Panc1 (cell line): ENCODE measurements at regions not wholly inside any gene's neighbourhood (a gene's known extent, or its start where the extent isn't known, plus 50 kb on each side); places are given as distances from the start of the nearest gene placed in this dataset.

Experiments used
- POLR2AphosphoS5 ChIP-seq: IDR thresholded peaks from 2 replicates; pipeline ENCODE4 v1.6.1; 2012; ENCODE audit warnings: mild to moderate bottlenecking, low read depth, low read length, moderate library complexity
- SIN3A ChIP-seq: IDR thresholded peaks from 2 replicates; pipeline ENCODE4 v1.6.1; 2012; ENCODE audit warnings: low read depth, mild to moderate bottlenecking, low read length, moderate library complexity, borderline replicate concordance; ENCODE audit not compliant: insufficient read depth
- TCF7L2 ChIP-seq: IDR thresholded peaks from 2 replicates; pipeline ENCODE4 v1.6.1; 2011; ENCODE audit warnings: mild to moderate bottlenecking, low read depth, low read length, inconsistent platforms
- TF ChIP-seq, protein P1 (sequence below): fragments of 450-650 bp; IDR thresholded peaks from 2 replicates; pipeline ENCODE4 v1.5.1; 2017; ENCODE audit warnings: mild to moderate bottlenecking
- TF ChIP-seq, protein P2 (sequence below), 2 experiments: IDR thresholded peaks; 2 replicates each; pipeline ENCODE4 v1.6.1; 2011 to 2012; ENCODE audit warnings: low read depth in 2 of 2, control low read depth in 1 of 2, low read length in 1 of 2, mild to moderate bottlenecking in 1 of 2, moderate library complexity in 1 of 2; ENCODE audit not compliant: insufficient read depth in 1 of 2

DNA sequence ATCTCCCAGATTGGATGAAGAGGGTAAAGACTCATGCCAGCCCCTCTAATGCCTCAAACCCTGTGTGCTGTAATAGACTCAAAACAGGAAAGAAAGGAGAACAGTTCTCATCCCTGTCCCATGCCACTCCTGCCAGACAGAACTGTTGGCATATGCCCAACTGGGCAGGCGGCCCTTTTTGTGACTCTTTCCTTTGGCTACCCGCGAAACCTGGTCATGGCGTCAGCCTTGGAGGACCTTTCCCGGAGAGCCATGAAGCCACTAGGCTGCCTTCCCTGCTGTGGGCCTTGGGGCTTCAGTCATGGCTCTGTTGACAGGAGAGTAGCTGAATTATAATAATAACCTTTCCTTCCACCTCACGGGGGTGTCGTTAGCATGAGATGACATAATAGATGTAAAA is 75.9 kb upstream of the SEMA6A start:
- TF ChIP-seq, protein P1, sequence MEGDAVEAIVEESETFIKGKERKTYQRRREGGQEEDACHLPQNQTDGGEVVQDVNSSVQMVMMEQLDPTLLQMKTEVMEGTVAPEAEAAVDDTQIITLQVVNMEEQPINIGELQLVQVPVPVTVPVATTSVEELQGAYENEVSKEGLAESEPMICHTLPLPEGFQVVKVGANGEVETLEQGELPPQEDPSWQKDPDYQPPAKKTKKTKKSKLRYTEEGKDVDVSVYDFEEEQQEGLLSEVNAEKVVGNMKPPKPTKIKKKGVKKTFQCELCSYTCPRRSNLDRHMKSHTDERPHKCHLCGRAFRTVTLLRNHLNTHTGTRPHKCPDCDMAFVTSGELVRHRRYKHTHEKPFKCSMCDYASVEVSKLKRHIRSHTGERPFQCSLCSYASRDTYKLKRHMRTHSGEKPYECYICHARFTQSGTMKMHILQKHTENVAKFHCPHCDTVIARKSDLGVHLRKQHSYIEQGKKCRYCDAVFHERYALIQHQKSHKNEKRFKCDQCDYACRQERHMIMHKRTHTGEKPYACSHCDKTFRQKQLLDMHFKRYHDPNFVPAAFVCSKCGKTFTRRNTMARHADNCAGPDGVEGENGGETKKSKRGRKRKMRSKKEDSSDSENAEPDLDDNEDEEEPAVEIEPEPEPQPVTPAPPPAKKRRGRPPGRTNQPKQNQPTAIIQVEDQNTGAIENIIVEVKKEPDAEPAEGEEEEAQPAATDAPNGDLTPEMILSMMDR, result no peak
- TF ChIP-seq TCF7L2 (no peak), POLR2AphosphoS5 (no peak), SIN3A (no peak)
- TF ChIP-seq, protein P2, sequence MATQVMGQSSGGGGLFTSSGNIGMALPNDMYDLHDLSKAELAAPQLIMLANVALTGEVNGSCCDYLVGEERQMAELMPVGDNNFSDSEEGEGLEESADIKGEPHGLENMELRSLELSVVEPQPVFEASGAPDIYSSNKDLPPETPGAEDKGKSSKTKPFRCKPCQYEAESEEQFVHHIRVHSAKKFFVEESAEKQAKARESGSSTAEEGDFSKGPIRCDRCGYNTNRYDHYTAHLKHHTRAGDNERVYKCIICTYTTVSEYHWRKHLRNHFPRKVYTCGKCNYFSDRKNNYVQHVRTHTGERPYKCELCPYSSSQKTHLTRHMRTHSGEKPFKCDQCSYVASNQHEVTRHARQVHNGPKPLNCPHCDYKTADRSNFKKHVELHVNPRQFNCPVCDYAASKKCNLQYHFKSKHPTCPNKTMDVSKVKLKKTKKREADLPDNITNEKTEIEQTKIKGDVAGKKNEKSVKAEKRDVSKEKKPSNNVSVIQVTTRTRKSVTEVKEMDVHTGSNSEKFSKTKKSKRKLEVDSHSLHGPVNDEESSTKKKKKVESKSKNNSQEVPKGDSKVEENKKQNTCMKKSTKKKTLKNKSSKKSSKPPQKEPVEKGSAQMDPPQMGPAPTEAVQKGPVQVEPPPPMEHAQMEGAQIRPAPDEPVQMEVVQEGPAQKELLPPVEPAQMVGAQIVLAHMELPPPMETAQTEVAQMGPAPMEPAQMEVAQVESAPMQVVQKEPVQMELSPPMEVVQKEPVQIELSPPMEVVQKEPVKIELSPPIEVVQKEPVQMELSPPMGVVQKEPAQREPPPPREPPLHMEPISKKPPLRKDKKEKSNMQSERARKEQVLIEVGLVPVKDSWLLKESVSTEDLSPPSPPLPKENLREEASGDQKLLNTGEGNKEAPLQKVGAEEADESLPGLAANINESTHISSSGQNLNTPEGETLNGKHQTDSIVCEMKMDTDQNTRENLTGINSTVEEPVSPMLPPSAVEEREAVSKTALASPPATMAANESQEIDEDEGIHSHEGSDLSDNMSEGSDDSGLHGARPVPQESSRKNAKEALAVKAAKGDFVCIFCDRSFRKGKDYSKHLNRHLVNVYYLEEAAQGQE (IDR thresholded peaks at IDR 0.05; ENCODE audit: insufficient read depth in 1 of 2, low read depth in 2 of 2, low read length in 1 of 2), result no peak
